Activated CD8-positive, alpha-beta memory T cell treated with anti-CD3 and anti-CD28 coated beads, Interleukin-2, amount 10 ng/mL, durations not matched to agents 7 days and 5 days (primary cell): ENCODE measurements at regions not wholly inside any gene's neighbourhood (a gene's known extent, or its start where the extent isn't known, plus 50 kb on each side); places are given as distances from the start of the nearest gene placed in this dataset.
"Not testable (repeated sequence)": the region's sequence is repeated elsewhere in the genome, so short reads cannot be mapped to it uniquely, and the experiment has no call there.

Experiments used
- ATAC-seq: fragments of 150-1000 bp; cut with Tn5 transposase; one replicate; pipeline ENCODE4 v1.10.0; 2021; ENCODE audit warnings: moderate library complexity
- CTCF ChIA-PET: fragments of 350-600 bp; sonication (Branson Sonifier 250); formaldehyde crosslinking; loops from one replicate; lab custom pipeline; 2021; ENCODE audit warnings: antibody characterized with exemption; lab: Charles Lee
- DNase-seq: peaks from one replicate; pipeline ENCODE4 v3.0.0-alpha.2; 2020
- H3K27ac Mint-ChIP-seq: one replicate; pipeline ENCODE4 v1.8.0; 2021; ENCODE audit warnings: mild to moderate bottlenecking, mixed read lengths
- H3K27me3 Mint-ChIP-seq: one replicate; pipeline ENCODE4 v1.8.0; 2021; ENCODE audit warnings: mixed read lengths
- H3K36me3 Mint-ChIP-seq: one replicate; pipeline ENCODE4 v1.8.0; 2021; ENCODE audit warnings: mild to moderate bottlenecking, mixed read lengths
- H3K4me1 Mint-ChIP-seq: one replicate; pipeline ENCODE4 v1.8.0; 2021; ENCODE audit warnings: mixed read lengths
- H3K4me3 Mint-ChIP-seq: one replicate; pipeline ENCODE4 v1.8.0; 2021; ENCODE audit warnings: mild to moderate bottlenecking, moderate library complexity, mixed read lengths
- H3K9me3 Mint-ChIP-seq: one replicate; pipeline ENCODE4 v1.8.0; 2022; ENCODE audit warnings: low read depth, mixed read lengths

DNA sequence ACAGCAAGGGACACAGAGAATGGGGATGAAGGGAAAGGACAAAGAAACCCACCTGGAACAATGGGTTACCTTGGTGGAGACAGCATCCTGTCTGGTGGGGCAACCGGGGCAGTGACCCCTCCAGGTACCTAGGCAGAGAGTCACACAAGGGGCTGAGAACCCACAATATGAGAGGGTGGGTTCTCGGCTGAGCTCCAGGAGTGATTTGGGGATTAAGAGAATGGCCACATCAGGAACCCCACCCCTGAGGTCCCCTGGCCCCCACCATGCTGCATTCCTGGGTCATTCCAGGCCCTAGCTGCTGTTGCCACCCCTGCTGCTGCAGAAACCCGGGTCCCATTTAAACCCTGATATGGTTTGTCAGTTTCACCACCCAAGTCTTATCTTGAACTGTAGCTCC lies 172.3 kb downstream of the RTP5 start:
- peaks cover 3% of the 10 kb centered on the region for H3K9me3 Mint-ChIP-seq
- no peak for ATAC-seq
- peaks cover 19% of the 10 kb centered on the region for H3K27me3 Mint-ChIP-seq
- no peak overlapping the region for H3K27ac Mint-ChIP-seq
- H3K36me3 Mint-ChIP-seq: peaks cover 2% of the 10 kb centered on the region
- no peak overlapping the region for H3K4me3 Mint-ChIP-seq
- no peaks in the 10 kb centered on the region for H3K4me1 Mint-ChIP-seq
- CTCF ChIA-PET: no interaction called here
- DNase-seq: no peak

DNA sequence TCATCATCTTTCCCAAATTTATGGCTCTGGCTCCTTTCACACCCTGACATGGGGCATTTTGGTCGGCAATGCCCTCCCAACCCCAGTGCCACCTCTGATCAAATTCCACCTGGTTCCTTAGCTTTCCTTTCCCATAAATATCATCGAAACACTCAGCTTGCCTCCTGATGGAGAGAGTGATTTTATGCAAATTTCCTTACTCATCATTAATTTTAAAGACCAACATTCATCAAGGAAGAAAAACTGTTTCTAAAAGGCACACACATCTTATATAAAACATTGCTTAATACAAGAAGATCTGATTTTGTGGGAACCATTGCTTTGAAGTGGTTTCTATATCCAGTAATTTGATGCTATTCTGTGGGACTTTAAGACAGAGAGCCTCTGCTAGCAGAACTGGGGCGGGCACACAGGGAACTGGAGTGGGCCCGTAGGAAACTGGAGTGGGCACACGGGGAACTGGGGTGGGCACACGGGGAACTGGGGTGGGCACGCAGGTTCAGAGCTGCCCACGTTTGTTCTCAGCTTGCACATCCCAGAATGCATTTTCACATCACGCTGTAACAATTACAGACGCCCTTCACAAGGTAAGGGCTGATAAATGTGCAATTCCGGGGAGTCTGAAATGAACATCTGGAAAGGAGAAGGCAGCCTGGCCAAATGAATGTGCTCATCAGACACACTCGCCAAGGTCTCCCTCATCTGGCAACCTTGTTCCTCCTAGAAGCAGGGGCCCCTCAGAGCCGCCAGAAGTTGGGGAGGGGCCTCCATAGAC lies 174.2 kb downstream of the RTP5 start:
- Mint-ChIP-seq H3K9me3 (peaks cover 5% of the 10 kb centered on the region), H3K4me3 (no peak overlapping the region), H3K27me3 (peaks cover 12% of the 10 kb centered on the region), H3K36me3 (peaks cover 2% of the 10 kb centered on the region), H3K27ac (no peak overlapping the region), H3K4me1 (no peaks in the 10 kb centered on the region)
- DNase-seq: no peak
- CTCF ChIA-PET: no interaction called here
- no peak for ATAC-seq

DNA sequence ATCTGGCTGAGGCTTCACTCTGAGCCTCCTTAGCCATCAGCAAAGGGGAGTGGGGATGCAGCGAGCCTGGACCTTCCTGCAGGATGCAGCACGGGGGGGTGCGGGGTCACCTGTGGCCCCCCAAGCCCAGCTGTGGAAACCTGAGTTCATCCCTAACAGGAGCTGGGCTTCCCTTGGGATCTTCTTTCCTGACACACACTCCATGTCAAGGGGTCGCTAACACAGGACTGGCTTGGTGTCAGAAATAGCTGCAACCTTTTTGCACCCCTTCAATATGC lies 174.7 kb downstream of the RTP5 start:
- H3K36me3 Mint-ChIP-seq: peaks cover 2% of the 10 kb centered on the region
- DNase-seq (no peak), ATAC-seq (no peak)
- peaks cover 12% of the 10 kb centered on the region for H3K27me3 Mint-ChIP-seq
- CTCF ChIA-PET: no interaction called here
- no peaks in the 10 kb centered on the region for H3K4me1 Mint-ChIP-seq
- no peak overlapping the region for H3K4me3 Mint-ChIP-seq
- peaks cover 5% of the 10 kb centered on the region for H3K9me3 Mint-ChIP-seq
- no peak overlapping the region for H3K27ac Mint-ChIP-seq

GRCh38 chr2:242045596-242046144 lies 176.1 kb downstream of the RTP5 start:
- H3K4me3 Mint-ChIP-seq, CTCF ChIA-PET: not testable (repeated sequence)

GRCh38 chr2:242046206-242046826 lies 176.8 kb downstream of the RTP5 start:
- no peak overlapping the region for H3K27ac Mint-ChIP-seq
- CTCF ChIA-PET: no interaction called here
- ATAC-seq: no peak
- H3K4me3 Mint-ChIP-seq: no peak overlapping the region
- no peaks in the 10 kb centered on the region for H3K4me1 Mint-ChIP-seq
- H3K36me3 Mint-ChIP-seq: peaks cover 2% of the 10 kb centered on the region
- peaks cover 5% of the 10 kb centered on the region for H3K9me3 Mint-ChIP-seq
- H3K27me3 Mint-ChIP-seq: peaks cover 23% of the 10 kb centered on the region
- no peak for DNase-seq

More at GRCh38 chr2:242045596-242046144, 176.1 kb downstream of the RTP5 start:
- peaks cover 17% of the 10 kb centered on the region for H3K27me3 Mint-ChIP-seq
- not testable (repeated sequence) for H3K4me1 Mint-ChIP-seq, H3K27ac Mint-ChIP-seq, DNase-seq, H3K36me3 Mint-ChIP-seq, H3K9me3 Mint-ChIP-seq, ATAC-seq

- CTCF ChIA-PET: no interaction called here
- no peak for ATAC-seq
- peaks cover 5% of the 10 kb centered on the region for H3K9me3 Mint-ChIP-seq
- no peak for DNase-seq
- no peak overlapping the region for H3K4me3 Mint-ChIP-seq
- H3K27ac Mint-ChIP-seq: no peak overlapping the region
- H3K27me3 Mint-ChIP-seq: peaks cover 30% of the 10 kb centered on the region
- H3K36me3 Mint-ChIP-seq: peaks cover 2% of the 10 kb centered on the region
- H3K4me1 Mint-ChIP-seq: no peaks in the 10 kb centered on the region
Observed at GRCh38 chr2:242047963-242048362, 178.4 kb downstream of the RTP5 start.

DNA sequence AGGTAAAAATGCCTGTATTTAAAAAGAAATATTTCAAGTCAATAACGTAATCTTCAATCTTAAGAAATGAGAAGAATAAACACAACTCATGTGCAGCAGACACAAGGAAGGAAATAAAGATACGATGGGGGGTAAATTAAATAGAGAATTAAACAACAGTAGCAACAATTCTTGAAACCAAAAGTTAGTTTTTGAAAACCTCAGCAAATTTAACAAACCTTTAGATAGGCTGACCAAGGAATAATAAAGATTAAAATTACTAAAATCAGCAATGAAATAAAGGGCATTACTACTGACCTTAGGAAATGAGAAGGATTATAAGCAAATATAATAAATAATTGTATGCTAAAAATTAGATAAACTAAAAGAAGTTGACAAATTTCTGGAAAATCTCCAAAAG lies 178.9 kb downstream of the RTP5 start:
- ATAC-seq (no peak), DNase-seq (no peak)
- CTCF ChIA-PET: no interaction called here
- peaks cover 29% of the 10 kb centered on the region for H3K27me3 Mint-ChIP-seq
- H3K9me3 Mint-ChIP-seq: peaks cover 5% of the 10 kb centered on the region
- no peak overlapping the region for H3K4me3 Mint-ChIP-seq
- H3K27ac Mint-ChIP-seq: no peak overlapping the region
- peaks cover 2% of the 10 kb centered on the region for H3K36me3 Mint-ChIP-seq
- H3K4me1 Mint-ChIP-seq: no peaks in the 10 kb centered on the region

DNA sequence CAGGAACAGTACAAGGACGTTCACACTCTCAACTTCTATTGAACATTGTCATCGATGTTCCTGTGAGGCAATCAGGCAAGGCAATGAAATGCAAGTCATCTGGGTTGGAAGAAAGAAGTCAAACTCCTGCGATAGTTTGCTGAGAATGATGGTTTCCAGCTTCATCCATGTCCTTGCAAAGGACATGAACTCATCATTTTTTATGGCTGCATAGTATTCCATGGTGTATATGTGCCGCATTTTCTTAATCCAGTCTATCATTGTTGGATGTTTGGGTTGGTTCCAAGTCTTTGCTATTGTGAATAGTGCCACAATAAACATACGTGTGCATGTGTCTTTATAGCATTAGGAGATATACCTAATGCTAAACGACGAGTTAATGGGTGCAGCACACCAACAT lies 180.0 kb downstream of the RTP5 start:
- H3K4me1 Mint-ChIP-seq, H3K36me3 Mint-ChIP-seq, H3K4me3 Mint-ChIP-seq, DNase-seq, ATAC-seq, H3K27ac Mint-ChIP-seq, H3K9me3 Mint-ChIP-seq, CTCF ChIA-PET: not testable (repeated sequence)
- H3K27me3 Mint-ChIP-seq: peaks cover 29% of the 10 kb centered on the region

DNA sequence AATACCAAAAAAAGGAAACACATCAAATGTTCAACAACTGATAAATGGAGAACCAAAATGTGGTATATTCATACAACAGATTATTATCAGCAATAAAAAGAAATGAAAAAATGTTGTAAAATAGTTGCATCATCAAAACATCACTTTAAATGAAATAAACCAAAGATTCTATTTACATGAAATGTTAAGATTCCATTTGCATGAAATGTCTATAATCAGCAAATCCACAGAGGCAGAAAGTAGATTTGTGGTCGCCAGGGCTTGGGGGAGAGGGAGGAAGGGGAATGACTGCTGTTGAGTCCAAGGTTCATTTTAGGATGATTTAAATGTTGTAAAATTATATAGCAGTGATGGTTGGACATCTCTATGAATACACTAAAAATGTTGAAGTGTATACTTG lies 181.9 kb downstream of the RTP5 start:
- Mint-ChIP-seq H3K27ac (no peak overlapping the region), H3K4me3 (no peak overlapping the region), H3K9me3 (peaks cover 3% of the 10 kb centered on the region), H3K36me3 (no peaks in the 10 kb centered on the region), H3K27me3 (peaks cover 31% of the 10 kb centered on the region), H3K4me1 (no peaks in the 10 kb centered on the region)
- DNase-seq (no peak), ATAC-seq (no peak)
- CTCF ChIA-PET: no interaction called here

- no peaks in the 10 kb centered on the region for H3K36me3 Mint-ChIP-seq
- H3K4me1 Mint-ChIP-seq: no peaks in the 10 kb centered on the region
- CTCF ChIA-PET: no interaction called here
- H3K4me3 Mint-ChIP-seq: no peak overlapping the region
- H3K27ac Mint-ChIP-seq: no peak overlapping the region
- DNase-seq (no peak), ATAC-seq (no peak)
- H3K27me3 Mint-ChIP-seq: peaks cover 37% of the 10 kb centered on the region
- peaks cover 3% of the 10 kb centered on the region for H3K9me3 Mint-ChIP-seq
Observed at GRCh38 chr2:242052421-242052820, 182.9 kb downstream of the RTP5 start.

DNA sequence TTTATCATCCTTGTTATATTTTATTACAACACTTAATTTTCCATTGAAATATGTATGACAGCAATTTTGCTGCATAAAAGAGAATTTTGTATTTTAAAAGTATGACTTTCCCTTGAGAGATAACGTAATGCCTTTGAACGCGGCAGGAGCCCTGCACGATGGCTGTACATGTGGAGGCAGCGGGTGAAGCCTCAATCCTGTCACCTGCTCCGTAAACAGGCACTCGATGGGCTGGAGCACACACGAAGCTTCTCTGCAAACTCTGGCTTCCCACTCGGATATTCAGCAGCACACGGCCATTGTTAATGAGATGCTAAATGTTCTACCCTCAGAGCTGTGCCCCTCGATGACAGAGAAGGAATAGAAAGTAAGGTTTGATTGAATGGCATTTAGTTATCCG lies 184.4 kb downstream of the RTP5 start:
- ATAC-seq (no peak), DNase-seq (no peak)
- H3K4me3 Mint-ChIP-seq: no peak overlapping the region
- no peaks in the 10 kb centered on the region for H3K4me1 Mint-ChIP-seq
- no peaks in the 10 kb centered on the region for H3K36me3 Mint-ChIP-seq
- no peaks in the 10 kb centered on the region for H3K9me3 Mint-ChIP-seq
- H3K27me3 Mint-ChIP-seq: peaks cover 40% of the 10 kb centered on the region
- CTCF ChIA-PET: interaction anchor here (0.6 kb wide), 1 partner anchor 89 kb away, joined by 3 read pairs; no protein-coding TSS in a partner anchor
- H3K27ac Mint-ChIP-seq: no peak overlapping the region

DNA sequence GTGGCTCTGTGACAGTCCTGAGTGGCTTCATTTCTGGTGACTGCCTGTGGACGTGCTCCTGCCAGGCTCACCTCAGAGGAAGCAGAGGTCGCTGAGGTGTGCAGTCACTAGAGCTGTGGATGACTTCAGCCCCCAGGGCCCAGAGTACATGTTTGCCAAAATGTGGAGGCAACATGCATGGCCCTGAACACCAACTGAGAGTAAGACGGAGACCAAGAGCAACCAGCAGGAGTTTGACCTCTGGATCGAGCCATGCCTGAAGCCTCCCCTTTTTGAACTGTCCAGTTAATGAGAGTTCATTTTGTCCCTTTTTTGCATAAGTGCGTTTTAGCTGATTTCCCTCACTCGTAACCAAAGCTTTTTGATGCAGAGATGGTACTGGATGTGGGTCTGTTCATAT lies 184.9 kb downstream of the RTP5 start:
- Mint-ChIP-seq H3K4me1 (no peaks in the 10 kb centered on the region), H3K27me3 (peaks cover 43% of the 10 kb centered on the region), H3K4me3 (no peak overlapping the region), H3K27ac (no peak overlapping the region), H3K36me3 (no peaks in the 10 kb centered on the region), H3K9me3 (no peaks in the 10 kb centered on the region)
- ATAC-seq: no peak
- CTCF ChIA-PET: no interaction called here
- no peak for DNase-seq

- Mint-ChIP-seq H3K36me3 (no peaks in the 10 kb centered on the region), H3K27ac (no peak overlapping the region), H3K4me1 (no peaks in the 10 kb centered on the region), H3K4me3 (no peak overlapping the region), H3K9me3 (no peaks in the 10 kb centered on the region), H3K27me3 (peaks cover 44% of the 10 kb centered on the region)
- ATAC-seq (no peak), DNase-seq (peak; percentile 22)
- CTCF ChIA-PET: no interaction called here
Observed at GRCh38 chr2:242054881-242055801, 185.6 kb downstream of the RTP5 start.
